ENCODE measurements at regions not wholly inside any gene's neighbourhood (a gene's known extent, or its start where the extent isn't known, plus 50 kb on each side); places are given as distances from the start of the nearest gene placed in this dataset.

DNA sequence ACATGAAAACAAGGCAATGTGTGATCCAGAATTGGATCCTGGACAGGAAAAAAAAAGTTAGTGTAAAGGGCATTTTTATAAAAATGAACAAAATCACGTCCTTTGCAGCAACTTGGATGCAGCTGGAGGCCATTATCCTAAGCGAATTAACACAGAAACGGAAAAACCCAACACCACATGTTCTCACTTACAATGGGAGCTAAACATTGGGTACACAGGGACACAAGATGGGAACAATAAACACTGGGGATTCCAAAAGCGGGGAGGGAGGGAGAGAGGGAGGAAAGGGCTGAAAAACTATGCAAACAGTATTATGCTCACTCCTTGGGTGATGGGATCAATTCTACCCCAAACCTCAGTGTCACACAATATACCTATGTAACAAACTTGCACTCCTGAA lies 91.4 kb upstream of the BTBD3 start:
- no peak for DNase-seq (ENCODE audit: low spot score)

DNA sequence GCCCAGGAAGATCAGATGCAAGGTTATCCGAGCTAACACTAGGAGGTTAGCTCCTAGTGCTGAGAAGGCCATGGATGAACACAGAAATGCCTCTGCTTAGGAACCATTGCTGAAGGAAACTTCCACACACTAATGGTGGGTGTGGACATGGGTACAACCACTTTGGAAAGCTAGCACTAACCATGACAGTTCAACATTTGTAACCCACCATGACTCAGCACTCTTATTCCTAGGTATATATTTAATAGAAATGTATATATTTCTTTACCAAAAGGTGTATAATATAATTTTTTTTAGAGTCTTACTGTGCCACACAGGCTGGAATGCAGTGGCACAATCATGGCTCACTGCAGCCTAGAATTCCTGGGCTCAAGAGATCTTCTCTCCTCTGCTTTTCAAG lies 85.3 kb upstream of the BTBD3 start:
- DNase-seq (ENCODE audit: low spot score) = no peak

DNA sequence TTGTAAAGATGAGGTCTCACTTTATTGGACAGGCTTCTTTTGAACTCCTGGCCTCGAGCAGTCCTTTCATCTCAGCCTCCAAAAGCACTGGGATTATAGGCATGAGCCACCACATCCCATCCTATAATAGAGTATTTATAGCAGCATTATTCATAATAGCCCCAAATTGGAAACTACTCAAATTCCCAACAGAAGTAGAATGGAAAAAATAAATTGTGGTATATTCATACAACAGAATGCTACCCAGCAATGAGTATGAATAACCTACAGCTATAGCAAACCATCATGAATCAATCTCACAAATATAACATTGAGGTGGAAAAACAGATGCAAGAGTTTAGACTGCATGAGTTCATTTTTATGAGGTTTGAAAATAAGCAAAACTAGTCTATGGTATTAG lies 84.8 kb upstream of the BTBD3 start:
- no peak for DNase-seq (ENCODE audit: low spot score)

DNA sequence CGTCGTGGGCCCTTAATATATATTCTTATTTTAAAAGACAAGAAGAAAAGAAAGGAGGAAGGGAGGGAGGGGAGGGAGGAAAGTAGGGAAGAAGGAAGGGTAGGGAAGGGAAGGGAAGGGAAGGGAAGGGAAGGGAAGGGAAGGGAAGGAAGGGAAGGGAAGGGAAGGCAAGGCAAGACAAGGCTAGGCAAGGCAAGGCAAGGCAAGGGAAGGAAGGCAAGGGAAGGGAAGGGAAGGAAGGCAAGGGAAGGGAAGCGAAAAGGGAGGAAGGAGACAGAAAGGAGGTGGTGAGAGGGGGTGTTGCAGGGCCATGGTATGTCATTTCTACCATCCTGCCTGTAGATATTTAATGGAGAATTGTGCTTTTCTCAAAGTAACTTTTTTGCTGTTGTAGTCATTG lies 83.9 kb upstream of the BTBD3 start:
- no peak for DNase-seq (ENCODE audit: low spot score)

DNA sequence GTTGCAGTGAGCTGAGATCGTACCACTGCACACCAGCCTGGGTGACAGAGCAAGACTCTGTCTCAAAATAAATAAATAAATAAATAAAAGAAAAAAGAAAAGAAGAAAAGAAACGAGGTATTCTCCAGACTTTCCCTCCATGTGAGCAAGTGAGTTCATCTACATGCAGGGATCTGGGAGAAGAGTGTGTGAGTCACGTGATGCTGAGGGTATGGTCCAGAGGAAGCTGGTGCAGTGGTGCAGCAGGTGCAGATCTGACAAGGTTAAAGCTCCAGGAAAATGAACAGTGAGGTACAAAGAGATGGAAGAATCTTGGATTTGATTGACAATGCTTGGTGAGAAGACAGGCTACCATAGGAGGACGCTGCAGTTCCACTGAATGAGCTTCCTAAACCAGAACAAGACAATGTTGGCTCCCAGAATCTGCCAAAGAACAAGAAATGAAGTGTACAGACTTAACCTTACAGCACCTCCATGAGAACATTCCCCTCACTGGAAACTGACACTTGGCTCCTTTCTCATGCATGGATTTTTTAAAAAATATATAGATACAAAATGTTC lies 79.5 kb upstream of the BTBD3 start:
- DNase-seq (ENCODE audit: low spot score) = no peak

DNA sequence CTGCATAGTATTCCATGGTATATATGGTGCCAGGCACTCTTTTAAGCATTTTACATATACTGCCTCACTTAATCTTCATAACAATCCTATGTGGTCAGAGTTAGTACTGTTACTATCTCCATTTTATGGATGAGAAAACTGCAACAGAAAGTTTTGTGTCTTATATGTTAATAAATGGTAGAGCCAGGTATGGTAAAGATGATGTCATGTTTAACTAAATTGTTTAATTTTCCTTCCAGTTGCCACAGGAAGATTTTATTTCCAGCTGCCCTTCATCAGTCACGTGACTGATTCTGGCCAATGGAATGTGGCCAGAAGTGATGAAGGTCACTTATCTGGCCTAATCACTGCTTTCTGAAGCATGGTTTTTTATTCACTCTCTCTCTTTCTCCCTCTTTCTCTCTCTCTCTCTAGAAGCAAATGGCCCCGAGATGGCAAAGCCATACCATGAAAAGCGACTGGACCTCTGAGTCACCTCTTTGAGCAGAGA lies 75.7 kb upstream of the BTBD3 start:
- DNase-seq (ENCODE audit: low spot score) = no peak

DNA sequence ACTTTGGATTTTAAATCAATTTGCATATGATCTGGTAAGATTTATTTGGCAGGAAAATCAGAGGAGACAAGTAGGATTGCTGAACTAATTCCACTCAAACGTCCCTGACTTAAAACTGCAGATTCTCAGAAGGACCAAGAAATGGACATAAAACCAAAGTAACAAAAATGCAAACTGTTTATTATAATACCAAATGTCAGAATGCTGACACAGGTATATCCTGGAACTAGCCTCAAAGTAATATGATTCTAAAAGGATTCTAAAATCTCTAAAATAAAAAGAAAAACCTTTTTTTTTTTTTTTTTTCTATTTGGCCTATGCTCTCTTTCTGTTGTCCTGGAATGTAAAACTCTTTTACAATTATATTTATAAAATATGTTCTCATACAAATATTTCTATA lies 74.4 kb upstream of the BTBD3 start:
- DNase-seq (ENCODE audit: low spot score) = no peak

DNA sequence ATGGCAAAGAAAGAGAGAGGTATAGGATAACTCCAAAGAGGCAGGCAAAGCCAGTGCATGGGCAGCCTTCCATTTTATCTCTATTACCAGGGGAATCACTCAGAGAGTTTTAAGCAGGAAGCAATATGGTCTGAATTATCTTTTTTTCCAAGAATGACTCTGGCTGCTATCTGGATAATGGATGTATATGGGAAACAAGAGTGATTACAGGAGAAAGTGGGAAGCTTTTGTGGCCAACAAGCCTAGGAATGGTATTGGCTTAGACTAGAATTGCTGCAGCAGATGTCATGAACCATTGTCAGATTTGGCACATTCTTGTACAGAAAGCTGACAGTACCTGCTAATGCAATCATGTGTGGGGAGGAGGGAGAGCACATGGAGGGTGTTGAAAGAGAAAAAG lies 73.0 kb upstream of the BTBD3 start:
- DNase-seq (ENCODE audit: low spot score) = no peak

DNA sequence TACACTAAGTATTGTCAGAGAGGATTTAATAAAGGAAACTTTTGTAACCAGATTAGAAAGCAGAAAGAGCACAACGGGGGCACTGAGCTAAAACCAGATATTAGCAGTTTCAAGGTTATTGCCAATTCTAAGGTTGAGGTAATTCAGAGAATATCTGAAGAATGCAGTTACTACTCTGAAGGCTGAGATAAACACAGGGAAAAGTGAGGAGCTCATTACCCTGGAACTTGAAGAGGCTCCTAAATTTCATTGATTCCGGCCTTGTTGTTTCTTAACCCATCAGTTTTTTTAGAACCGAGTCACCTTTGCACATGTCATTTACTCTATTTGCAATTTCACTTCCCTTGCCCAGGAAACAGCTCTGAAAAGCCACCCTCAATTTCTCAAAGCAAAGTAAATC lies 72.4 kb upstream of the BTBD3 start:
- peak; percentile 10 for DNase-seq (ENCODE audit: low spot score)

DNA sequence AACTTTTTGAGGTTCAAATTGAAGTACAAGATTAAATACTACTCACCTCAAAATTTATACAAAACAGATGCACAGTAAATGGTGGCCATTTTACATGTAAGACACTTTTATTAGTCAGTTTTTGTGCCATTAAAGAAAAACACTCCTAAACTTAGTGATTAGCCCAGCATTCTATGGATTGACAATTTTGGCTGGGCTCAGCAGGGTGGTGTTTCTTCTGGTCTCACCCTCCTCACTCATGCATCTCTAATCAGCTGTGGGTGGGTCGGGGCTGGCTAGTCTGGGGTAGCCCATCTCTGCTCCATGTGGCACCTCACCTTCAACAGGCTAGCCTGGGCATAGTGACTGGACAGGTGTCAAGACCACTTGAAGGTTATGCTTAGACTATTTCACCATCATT lies 71.6 kb upstream of the BTBD3 start:
- no peak for DNase-seq (ENCODE audit: low spot score)

DNA sequence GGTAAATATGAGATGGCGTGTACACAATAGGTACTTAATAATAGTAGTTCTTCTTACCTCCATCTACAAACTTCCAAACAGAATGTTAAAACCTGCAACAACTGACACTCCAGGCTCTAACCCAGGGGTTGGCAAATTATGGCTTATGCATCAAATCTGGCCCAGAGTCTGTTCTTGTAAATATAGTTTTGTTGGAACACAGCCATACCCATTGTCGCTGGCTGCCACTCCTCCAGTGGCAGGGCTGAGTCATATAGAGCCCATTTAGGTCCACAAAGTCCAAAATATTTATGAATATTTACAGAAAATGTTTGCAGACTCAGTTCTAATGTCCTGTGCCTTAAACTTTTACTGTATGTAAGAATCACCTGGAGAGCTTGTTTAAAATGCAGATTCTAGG lies 69.9 kb upstream of the BTBD3 start:
- no peak for DNase-seq (ENCODE audit: low spot score)

DNA sequence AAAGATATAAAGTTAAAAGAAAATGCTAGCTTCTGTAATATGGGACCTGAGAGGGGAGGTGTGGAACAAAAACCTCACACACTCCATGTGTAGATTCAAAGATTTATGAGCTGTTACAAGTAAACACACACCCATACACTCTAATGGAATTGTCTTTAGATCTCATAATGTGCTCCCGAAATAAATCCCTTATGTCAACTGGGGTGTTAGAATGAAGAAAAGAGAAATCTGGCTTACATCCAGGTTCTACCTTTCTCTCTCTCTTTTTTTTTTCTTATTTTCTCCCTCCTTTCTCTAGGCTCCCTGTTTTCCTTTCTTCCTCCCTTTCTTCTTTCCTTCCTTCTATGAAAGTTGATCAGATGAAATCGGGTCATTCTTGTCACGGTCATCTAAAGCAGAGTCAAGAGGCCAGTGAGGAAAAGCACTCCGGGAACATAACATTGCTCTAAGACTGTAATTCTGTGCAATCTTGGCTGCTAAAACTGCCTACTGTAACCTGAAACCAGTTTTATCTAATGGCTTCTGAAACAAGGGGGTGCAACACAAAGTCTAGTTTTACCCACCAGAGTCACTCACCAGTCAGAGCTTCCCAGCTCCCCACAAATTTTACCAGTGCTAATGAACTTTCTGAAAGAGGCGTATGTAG lies 68.3 kb upstream of the BTBD3 start:
- DNase-seq (ENCODE audit: low spot score) = no peak

DNA sequence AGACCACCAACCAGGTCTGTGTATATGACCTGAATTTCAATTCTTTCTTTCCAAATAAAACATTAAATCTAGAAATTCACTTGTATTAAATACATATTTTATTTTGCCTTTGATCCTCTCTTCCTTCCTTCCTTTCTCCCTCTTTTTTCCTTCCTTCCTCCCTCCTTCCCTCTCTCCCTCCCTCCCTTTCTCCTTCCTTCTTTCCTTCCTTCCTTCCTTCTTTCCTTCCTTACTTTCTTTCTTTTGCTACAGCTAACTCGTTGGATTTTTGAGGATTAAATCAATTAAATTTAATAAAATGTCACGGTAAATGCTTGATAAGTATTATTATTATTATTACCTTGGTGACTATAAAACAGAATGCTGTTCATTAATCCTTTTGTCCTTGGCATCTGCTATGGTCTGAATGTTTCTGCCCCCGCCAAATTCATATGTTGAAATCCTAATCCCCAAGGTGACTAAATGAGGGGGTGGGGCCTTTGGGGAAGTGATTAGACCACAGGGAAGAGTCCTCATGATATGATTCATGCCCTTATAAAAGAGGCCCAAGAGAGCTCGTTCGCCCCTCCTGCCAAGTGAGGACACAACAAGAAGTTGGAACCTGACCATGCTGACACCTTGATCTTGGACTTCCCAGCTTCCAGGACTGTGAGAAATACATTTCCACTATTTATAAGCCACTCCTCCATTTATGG lies 67.6 kb upstream of the BTBD3 start:
- DNase-seq (ENCODE audit: low spot score) = no peak

DNA sequence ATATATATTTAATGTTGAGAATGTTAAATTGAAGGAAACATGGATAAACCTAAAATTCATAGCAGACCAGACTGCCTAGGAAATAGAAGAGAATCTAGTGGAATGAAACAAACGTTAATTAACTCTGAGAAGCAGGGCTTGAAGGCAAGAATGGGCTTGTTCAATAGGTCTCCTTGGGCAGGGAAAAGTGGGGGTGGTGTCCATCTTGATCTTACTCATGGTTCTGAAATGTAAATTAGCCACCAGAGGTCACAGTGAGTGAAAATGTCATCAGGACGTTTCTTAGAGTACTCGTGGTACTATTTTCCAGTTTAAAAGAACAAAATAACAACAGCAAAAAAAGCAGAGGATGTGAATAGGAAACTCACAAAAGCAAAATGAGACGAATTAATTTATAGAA lies 66.8 kb upstream of the BTBD3 start:
- peak; percentile 40 for DNase-seq (ENCODE audit: low spot score)

DNA sequence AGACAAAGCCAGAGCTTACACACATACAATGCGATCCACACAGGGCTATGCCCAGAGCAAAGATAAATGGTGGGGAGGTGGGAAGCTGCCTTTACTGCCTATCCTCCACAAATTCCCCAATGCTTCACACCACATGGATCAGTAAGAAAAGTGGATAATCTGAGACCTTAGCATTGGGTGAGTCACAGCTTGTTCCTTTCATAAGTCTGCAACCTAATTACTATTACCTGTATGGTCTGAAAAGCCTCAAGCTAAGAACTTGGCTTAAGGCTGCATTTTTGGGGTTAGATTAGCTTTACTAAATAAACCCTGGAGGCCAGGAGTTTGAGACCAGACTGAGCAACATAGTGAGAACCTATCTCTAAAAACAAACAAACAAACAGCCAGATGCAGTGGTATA lies 66.0 kb upstream of the BTBD3 start:
- no peak for DNase-seq (ENCODE audit: low spot score)

DNA sequence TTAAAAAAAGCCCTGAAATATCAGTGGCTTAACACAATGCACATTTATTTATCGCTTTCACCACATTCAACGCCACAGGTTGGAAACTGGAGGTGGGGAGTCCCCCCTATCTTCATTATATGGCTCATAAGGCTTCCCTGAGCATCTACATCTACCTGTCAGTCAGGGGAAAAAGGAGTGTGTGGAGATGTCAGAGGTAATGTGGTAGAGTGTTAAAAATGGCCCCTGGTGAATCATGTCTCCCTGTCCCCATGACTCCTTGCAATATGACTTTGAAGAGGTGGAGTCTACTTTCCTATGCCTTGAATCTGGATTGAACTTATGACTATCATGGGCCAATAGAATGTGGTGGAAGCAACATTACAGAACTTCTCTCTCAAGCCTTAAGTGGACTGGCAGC lies 65.5 kb upstream of the BTBD3 start:
- DNase-seq (ENCODE audit: low spot score) = no peak

DNA sequence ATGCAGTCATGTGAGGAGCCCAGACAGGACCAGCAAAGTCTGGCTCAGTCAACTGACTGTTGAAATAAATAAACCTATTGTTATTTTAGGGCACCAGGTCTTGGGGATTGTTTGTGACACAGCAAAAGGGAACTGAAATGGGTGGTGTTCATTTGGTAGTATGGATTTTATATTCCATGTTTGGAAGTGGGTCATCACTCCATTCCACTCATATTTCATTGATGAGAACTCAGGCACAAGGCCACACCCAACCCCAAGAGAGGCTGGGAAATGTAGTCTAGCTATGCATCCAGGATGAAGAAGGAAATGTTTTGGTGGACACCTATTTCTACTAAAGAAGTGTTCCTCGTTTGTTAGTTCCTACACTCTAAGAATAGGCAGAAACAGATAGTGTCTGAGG lies 64.9 kb upstream of the BTBD3 start:
- DNase-seq (ENCODE audit: low spot score) = peak; percentile 38

DNA sequence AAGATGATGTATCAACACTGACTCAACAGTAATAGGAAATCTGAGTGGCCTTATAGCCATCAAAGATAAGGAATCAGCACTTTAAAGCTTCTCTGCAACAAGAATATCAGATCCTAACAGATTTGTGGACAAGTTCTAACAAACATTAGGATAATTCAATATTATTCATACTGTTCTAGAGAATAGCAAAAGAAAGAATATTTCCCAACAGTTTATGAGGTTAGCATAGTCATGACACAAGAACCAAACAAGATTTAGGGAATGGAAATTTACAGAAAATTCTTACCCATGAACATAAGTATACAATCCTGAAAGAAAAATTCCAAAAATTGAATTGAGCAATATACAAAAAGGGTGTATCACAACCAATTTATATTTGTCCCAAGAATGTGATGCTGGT lies 64.3 kb upstream of the BTBD3 start:
- DNase-seq (ENCODE audit: low spot score) = no peak

DNA sequence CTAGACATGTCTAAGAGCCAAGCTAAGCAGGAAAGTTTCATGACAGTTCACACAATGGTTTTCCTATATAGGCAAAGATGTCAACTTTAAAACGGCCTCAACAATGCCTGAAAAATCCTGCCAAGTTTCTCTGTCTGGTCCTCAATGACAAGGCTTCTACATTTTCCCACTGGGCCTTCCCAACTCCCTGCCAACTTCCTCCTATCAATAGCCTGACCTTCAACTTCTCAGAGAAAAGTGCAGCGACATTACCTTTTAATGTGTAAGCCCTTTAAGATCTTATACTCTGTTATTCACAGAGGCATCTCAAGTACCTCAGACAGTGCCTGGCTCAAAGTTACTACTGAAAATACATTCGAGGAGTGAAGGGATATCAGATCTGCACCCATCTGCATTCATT lies 56.2 kb upstream of the BTBD3 start:
- no peak for DNase-seq (ENCODE audit: low spot score)

DNA sequence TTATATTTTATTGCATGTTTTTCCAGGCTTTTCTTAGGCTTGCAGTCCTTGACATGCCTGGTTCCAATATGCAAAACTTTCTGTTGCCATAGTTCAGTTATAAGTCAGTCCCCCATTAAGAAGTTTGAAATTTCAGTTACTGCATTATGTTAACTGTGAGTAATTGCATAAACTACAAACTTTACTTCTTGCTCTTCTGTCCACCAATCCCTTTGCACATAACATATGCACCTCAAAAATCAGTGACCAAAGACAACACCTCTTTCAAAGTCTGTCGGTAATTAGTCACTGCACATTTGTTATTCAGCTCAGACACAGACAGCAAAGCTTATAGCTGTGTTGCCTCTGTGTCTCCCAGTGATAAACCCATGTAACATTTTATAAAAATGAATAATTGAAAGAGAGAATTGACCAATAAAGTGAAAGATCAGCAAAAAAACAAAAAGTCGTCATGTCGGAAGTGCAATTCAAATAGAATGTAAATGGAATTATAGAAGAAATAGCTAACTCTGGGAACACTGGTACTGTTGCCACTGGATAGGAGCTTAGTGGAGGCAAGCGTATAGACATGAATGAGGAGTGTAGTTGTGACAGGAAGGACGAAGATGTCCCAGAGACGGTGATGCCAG lies 50.3 kb upstream of the BTBD3 start:
- DNase-seq (ENCODE audit: low spot score) = peak; percentile 19

All from AG08395 (cell line).